ENCODE measurements at regions not wholly inside any gene's neighbourhood (a gene's known extent, or its start where the extent isn't known, plus 50 kb on each side); places are given as distances from the start of the nearest gene placed in this dataset.
A peak's percentile ranks its signal among the peaks of the same experiment; 100 is the strongest.

DNA sequence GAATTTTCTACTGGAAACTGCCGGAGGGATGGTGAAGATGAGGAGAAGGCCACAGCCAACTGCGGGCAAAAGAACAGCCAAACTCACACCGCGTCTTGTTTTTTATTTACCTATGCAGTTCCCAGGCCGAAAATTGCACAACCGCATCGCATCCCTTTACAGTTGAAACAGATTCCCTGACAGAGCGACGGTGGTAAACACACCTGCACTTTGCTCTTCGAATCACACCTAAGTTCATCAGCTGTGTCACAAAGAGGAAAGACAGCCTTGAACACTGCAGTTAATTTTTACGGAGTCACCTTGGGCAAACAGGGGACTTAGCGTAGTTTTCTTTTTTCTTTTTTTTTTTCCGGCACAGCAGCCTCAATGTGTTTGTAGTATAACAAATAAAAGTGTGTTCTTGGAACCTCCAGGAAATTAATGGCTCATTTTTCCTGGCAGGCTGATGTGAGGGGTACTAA, 272.0 kb upstream of the DIO3 start (continued):
- TF ChIP-seq, protein P1, sequence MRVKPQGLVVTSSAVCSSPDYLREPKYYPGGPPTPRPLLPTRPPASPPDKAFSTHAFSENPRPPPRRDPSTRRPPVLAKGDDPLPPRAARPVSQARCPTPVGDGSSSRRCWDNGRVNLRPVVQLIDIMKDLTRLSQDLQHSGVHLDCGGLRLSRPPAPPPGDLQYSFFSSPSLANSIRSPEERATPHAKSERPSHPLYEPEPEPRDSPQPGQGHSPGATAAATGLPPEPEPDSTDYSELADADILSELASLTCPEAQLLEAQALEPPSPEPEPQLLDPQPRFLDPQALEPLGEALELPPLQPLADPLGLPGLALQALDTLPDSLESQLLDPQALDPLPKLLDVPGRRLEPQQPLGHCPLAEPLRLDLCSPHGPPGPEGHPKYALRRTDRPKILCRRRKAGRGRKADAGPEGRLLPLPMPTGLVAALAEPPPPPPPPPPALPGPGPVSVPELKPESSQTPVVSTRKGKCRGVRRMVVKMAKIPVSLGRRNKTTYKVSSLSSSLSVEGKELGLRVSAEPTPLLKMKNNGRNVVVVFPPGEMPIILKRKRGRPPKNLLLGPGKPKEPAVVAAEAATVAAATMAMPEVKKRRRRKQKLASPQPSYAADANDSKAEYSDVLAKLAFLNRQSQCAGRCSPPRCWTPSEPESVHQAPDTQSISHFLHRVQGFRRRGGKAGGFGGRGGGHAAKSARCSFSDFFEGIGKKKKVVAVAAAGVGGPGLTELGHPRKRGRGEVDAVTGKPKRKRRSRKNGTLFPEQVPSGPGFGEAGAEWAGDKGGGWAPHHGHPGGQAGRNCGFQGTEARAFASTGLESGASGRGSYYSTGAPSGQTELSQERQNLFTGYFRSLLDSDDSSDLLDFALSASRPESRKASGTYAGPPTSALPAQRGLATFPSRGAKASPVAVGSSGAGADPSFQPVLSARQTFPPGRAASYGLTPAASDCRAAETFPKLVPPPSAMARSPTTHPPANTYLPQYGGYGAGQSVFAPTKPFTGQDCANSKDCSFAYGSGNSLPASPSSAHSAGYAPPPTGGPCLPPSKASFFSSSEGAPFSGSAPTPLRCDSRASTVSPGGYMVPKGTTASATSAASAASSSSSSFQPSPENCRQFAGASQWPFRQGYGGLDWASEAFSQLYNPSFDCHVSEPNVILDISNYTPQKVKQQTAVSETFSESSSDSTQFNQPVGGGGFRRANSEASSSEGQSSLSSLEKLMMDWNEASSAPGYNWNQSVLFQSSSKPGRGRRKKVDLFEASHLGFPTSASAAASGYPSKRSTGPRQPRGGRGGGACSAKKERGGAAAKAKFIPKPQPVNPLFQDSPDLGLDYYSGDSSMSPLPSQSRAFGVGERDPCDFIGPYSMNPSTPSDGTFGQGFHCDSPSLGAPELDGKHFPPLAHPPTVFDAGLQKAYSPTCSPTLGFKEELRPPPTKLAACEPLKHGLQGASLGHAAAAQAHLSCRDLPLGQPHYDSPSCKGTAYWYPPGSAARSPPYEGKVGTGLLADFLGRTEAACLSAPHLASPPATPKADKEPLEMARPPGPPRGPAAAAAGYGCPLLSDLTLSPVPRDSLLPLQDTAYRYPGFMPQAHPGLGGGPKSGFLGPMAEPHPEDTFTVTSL (CRISPR knock-in tag; IDR thresholded peaks at IDR 0.05; ENCODE audit: borderline replicate concordance): peak; percentile 92; the same call in 1 of the 2 replicates
- TF ChIP-seq, protein P2, sequence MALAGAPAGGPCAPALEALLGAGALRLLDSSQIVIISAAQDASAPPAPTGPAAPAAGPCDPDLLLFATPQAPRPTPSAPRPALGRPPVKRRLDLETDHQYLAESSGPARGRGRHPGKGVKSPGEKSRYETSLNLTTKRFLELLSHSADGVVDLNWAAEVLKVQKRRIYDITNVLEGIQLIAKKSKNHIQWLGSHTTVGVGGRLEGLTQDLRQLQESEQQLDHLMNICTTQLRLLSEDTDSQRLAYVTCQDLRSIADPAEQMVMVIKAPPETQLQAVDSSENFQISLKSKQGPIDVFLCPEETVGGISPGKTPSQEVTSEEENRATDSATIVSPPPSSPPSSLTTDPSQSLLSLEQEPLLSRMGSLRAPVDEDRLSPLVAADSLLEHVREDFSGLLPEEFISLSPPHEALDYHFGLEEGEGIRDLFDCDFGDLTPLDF (CRISPR knock-in tag; IDR thresholded peaks at IDR 0.05): no peak
- no peak for TF ChIP-seq ZBTB1 (CRISPR knock-in tag; IDR thresholded peaks at IDR 0.05; ENCODE audit: borderline replicate concordance)
- TF ChIP-seq, protein P3, sequence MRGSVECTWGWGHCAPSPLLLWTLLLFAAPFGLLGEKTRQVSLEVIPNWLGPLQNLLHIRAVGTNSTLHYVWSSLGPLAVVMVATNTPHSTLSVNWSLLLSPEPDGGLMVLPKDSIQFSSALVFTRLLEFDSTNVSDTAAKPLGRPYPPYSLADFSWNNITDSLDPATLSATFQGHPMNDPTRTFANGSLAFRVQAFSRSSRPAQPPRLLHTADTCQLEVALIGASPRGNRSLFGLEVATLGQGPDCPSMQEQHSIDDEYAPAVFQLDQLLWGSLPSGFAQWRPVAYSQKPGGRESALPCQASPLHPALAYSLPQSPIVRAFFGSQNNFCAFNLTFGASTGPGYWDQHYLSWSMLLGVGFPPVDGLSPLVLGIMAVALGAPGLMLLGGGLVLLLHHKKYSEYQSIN (CRISPR knock-in tag; IDR thresholded peaks at IDR 0.05; ENCODE audit: borderline replicate concordance): no peak
- TF ChIP-seq ZNF850 (CRISPR knock-in tag; conservative IDR thresholded peaks at IDR 0.05): no peak
- TF ChIP-seq, protein P4, sequence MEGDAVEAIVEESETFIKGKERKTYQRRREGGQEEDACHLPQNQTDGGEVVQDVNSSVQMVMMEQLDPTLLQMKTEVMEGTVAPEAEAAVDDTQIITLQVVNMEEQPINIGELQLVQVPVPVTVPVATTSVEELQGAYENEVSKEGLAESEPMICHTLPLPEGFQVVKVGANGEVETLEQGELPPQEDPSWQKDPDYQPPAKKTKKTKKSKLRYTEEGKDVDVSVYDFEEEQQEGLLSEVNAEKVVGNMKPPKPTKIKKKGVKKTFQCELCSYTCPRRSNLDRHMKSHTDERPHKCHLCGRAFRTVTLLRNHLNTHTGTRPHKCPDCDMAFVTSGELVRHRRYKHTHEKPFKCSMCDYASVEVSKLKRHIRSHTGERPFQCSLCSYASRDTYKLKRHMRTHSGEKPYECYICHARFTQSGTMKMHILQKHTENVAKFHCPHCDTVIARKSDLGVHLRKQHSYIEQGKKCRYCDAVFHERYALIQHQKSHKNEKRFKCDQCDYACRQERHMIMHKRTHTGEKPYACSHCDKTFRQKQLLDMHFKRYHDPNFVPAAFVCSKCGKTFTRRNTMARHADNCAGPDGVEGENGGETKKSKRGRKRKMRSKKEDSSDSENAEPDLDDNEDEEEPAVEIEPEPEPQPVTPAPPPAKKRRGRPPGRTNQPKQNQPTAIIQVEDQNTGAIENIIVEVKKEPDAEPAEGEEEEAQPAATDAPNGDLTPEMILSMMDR (CRISPR knock-in tag; IDR thresholded peaks at IDR 0.05): no peak
- TF ChIP-seq WIZ (CRISPR knock-in tag; IDR thresholded peaks at IDR 0.05): no peak
- TF ChIP-seq, protein P5, sequence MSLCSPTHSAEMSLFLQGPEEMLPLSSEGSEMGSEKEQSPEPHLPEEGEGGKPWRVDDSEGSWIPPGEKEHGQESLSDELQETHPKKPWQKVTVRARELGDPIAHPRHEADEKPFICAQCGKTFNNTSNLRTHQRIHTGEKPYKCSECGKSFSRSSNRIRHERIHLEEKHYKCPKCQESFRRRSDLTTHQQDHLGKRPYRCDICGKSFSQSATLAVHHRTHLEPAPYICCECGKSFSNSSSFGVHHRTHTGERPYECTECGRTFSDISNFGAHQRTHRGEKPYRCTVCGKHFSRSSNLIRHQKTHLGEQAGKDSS (CRISPR knock-in tag; IDR thresholded peaks at IDR 0.05; ENCODE audit: borderline replicate concordance, low read depth): no peak
- TF ChIP-seq PHF21A (CRISPR knock-in tag; IDR thresholded peaks at IDR 0.05): peak; percentile 78
- TF ChIP-seq, protein P6, sequence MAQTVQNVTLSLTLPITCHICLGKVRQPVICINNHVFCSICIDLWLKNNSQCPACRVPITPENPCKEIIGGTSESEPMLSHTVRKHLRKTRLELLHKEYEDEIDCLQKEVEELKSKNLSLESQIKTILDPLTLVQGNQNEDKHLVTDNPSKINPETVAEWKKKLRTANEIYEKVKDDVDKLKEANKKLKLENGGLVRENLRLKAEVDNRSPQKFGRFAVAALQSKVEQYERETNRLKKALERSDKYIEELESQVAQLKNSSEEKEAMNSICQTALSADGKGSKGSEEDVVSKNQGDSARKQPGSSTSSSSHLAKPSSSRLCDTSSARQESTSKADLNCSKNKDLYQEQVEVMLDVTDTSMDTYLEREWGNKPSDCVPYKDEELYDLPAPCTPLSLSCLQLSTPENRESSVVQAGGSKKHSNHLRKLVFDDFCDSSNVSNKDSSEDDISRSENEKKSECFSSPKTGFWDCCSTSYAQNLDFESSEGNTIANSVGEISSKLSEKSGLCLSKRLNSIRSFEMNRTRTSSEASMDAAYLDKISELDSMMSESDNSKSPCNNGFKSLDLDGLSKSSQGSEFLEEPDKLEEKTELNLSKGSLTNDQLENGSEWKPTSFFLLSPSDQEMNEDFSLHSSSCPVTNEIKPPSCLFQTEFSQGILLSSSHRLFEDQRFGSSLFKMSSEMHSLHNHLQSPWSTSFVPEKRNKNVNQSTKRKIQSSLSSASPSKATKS (CRISPR knock-in tag; IDR thresholded peaks at IDR 0.05): no peak; the same call in 1 of the 2 replicates
- TF ChIP-seq ZNF83 (CRISPR knock-in tag; IDR thresholded peaks at IDR 0.05; ENCODE audit: borderline replicate concordance): 0 out of 2 replicates have a peak, but pooled peaks have one; percentile 47
- TF ChIP-seq NBN (conservative IDR thresholded peaks at IDR 0.05): no peak
- peak; percentile 58; the same call in 1 of the 2 replicates for TF ChIP-seq ZNF317 (CRISPR knock-in tag; IDR thresholded peaks at IDR 0.05)
- no peak for TF ChIP-seq ZFYVE20 (CRISPR knock-in tag; IDR thresholded peaks at IDR 0.05; ENCODE audit: borderline replicate concordance, low read depth)
- TF ChIP-seq REXO4 (CRISPR knock-in tag; IDR thresholded peaks at IDR 0.05; ENCODE audit: borderline replicate concordance): 0 out of 2 replicates have a peak, but pooled peaks have one; percentile 43
- no peak for TF ChIP-seq ZNF160 (CRISPR knock-in tag; IDR thresholded peaks at IDR 0.05)
